ENCODE measurements at regions not wholly inside any gene's neighbourhood (a gene's known extent, or its start where the extent isn't known, plus 50 kb on each side); places are given as distances from the start of the nearest gene placed in this dataset.

DNA sequence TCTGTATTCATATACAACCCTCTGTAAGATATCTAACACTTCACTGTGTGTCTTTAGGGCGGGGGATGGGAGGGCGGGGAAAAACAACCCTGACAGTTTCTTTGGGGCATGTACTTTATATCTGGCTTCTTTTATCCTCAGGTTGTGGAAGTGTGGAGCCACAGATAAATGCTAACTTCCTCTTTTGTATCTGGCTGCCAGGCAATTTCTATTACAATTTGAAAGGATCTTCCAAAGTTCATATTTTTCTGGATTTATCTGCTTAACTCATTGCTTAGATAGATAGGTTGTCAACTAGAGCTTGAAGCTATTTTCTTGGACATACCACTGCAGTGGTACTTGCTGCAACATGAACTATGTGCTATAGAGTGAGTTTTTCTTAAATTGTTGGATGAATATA is 393.0 kb downstream of the LMO7 start:
- DNase-seq = no peak

DNA sequence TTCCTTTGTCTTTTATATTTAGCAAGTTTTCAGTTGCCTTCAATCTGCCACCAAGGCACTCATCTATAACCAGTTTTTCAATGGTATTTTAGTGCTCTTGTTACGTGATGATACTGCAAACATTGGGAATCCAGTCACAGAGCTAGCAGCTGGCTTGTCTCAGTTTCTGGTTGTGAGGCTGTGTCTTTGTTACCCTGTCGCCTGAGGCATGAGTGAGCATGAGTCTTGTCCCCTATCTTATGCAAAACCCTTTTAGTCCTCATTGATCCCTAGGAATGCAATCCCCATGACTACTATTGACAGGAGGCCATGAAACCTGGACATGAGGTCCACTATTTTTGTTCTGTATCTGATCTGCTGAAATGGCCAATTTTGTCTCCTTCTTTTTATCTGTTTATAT is 391.0 kb downstream of the LMO7 start:
- DNase-seq = no peak

DNA sequence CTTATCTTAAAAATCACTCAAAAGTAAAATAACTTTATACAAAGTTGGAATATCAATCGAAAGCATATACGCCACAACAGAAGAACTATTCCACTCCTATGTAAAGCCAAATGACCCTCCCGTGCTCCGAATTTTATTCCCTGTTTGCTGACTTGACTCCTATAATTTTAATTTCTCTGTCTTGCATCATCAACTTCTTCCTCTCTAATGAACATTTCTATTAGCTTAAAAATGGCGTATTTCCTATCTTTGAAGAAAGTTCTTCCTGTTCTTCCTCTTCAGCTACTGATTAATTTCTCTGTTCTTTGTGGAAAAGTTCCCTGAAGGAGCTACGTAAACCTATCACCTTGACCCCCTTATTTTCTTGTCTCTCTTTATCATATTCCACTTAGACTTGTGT is 389.3 kb downstream of the LMO7 start:
- no peak for DNase-seq

DNA sequence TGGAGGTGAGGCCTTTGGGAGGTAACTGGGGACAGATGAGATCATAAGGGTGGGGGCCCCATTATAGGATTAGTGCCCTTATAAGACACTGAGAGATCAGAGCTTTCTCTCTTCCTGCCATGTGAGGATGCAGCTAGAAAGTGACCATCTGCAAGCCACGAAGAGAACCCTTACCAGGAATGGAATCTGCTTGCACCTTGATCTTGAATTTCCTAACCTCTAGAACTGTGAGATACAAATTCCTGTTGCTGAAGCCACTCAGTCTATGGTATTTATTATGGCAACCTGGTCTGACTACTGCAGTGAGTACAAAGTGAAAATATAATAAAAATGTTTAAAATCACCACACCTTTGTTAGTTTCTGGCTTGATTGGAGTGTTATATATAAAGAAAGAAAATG is 388.0 kb downstream of the LMO7 start:
- no peak for DNase-seq

- no peak for DNase-seq
Measured at GRCh38 chr13:76023652-76024051, 387.5 kb downstream of the LMO7 start.

DNA sequence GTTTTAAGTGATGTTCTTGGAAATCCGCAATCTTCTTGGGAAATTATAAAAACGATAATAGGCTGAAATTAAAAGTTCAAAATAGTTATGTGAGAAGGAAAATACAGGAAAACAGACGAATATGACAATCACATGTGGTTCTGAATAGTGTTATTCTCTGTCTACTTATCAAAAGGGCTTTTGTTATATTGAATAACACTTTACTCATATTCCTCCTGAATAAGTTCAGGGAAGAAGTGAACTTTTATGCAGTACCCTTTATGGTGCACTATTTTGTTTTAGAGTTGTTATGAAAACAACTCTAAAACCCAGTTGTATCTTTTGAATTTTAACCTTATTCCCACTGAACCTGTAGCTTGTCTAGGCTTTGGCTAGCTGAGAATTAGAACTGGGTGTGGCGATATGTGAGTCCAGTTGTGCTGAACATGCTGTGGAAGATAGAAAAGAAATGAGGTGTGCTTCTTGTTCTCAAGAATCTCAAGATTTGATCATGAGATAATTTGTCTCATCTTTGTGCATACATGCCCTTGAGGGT is 384.4 kb downstream of the LMO7 start:
- no peak for DNase-seq

- no peak for DNase-seq
Measured at GRCh38 chr13:76019421-76020044, 383.4 kb downstream of the LMO7 start.

DNA sequence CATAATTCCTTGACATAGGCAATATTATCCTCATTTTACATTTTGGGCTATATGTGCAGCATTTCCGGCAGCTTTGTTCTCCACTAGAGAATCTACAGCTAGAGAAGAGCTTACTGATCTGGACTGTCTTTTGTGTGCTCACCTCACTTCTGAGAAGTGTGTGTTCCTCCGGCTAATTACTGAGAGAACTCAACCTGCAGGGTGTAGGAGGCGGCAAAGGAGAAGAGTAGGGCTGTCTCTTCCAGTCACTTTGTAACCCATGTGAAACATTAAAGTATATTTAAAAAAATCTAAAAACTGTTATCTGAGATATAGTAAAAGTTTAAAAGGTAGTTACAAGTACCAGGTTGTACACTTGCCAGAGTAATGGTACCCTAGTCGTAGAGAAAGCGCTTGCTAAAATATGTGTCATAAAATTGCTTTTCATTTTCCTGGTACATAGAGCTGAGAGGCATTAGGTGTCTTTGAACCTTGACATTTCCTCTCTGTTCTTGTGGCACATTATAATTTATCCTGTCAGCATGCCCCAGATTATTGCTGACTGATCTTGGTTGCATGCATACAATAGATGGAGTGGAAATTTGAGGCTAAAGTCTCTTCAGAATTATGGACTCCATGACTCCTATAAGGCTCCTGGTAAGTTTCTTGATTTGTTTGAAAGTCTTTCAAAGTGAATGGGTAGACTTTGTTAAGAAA is 381.9 kb downstream of the LMO7 start:
- DNase-seq = no peak

GRCh38 chr13:76016799-76017400 is 380.8 kb downstream of the LMO7 start:
- no peak for DNase-seq

DNA sequence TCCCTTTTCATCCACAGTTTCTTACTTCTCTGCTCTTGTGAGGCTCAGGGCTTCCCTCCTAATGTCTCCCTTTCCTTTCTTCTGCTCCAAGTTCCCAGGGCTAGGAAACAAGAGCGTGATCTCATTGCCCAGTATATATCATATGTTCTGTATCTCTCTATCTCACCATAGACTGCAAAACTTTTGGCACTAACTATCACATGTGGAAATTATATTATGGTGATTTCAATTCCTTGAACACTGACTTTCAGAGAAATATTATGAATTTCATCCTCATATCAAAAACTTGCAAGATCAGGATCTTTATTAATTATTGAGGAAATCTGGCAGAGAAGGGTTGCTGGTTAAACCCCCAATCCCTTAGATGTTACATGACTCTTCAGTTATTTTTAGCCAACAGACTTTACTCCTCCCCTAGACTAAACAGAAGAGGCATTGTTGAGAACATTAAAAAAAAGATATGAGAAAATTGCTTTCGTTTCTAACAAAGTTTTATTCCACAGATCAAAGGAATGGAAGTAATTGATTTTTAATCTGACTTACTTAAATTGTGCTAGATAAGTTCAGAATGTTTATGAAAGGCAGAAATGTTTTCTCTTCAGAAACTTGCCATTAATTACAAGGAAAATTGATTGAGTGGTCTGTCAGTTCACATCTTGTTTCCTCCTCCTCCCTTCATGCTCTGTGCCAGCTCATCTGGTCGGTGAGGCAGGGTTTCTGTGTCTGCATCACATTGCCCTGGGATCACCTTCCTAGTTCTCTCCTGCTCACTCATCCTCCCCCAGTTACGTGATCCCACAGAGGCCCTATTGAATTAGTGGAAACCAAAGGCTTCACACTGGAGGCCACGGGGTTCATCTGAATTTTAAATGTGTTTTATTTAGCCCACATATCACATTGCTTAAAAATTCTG is 378.5 kb downstream of the LMO7 start:
- DNase-seq = no peak

DNA sequence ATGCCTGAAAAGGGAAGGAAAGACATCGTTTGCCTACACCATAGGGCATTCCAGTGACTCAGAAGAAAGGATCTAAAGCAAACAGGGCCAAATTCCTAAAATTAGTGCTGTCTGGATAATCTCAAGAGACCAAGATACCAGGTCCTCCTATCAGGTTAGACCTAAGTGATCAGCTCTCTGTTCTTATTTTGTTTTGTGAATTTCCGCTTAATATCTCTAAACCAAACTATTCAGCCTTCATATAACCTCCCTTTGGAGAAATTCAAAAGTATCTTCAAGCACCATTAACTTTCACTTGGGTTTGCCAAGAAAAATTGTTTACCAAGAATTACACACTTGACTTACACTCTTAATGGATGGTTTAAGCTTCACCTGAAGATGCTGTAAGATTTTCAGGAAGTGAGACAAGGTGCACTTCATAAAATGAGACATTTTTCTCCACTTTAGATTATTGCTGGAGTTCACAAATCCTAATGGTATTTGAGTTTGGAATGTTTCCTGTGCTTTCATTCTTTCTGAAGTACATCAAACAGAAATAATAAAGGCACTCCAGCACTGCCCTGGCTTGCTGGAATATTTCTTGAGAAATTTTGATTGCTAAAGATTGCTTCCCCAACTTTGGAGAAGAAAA is 376.1 kb downstream of the LMO7 start:
- DNase-seq = no peak

DNA sequence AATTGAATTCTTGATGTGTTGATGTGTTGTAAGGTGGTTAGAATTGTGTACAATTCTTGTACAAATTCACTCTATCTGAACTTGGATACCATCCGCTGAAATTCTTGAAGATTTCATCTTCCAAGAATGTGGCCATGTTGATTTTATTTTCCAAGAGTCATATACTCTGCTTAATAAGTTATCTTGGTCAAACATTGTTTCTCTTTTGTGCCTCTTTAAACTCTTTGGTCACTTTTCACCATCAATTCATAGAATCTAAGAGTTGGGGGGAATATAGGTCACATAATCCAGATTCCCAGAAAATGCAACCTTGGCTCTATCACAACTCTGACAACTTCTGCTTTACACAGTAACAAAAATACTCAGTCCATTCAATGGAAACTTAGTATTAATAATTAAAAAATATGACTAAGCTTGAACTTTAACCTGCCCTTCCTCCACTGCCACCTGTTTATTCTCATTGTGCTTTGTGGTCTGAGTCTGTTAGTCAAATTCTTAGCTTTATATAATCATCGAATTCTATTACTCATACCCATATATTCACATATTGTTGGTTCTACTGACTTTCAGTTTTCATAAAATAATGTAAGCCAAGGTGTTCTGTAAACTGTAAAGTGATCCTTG is 373.2 kb downstream of the LMO7 start:
- no peak for DNase-seq

GRCh38 chr13:76004416-76004815 is 368.3 kb downstream of the LMO7 start:
- DNase-seq = no peak

GRCh38 chr13:76000131-76000530 is 364.0 kb downstream of the LMO7 start:
- no peak for DNase-seq

DNA sequence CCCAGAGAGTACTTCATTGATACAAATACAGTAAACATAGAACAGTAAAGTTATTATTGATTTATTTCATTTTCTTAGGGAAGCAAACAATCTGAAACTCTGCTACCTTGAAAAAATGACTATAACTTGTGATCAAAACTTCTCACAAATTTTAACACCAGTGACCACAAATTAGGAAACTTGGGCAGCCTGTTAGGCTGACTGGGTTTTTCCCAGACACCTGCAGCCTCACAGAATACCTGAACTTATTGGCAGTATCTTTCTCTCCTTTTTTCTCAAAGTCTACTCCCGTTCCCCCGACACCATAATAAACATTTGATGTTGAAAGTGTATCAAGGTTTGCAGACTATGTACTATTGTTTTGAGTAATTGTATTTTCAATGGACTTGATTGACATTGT is 360.5 kb downstream of the LMO7 start:
- DNase-seq = no peak

DNA sequence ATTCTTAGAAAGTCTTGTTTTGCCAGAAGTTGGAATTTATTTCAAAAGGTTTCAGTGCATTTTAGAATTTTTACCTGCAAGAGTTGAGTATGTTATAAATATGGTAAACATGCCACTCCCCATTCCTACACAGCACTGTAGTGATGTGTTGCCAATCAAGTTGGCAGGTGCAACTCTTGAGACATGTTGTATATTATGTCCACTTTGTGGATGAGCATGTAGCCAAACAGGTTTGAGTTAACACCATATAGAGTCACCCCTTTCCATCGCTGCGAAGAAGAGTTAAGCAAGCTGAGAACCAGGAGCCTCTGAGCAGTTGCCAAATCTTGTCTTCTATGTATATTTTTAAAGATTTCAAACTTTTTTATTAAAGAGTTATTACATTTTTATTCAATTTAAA is 359.8 kb downstream of the LMO7 start:
- no peak for DNase-seq

DNA sequence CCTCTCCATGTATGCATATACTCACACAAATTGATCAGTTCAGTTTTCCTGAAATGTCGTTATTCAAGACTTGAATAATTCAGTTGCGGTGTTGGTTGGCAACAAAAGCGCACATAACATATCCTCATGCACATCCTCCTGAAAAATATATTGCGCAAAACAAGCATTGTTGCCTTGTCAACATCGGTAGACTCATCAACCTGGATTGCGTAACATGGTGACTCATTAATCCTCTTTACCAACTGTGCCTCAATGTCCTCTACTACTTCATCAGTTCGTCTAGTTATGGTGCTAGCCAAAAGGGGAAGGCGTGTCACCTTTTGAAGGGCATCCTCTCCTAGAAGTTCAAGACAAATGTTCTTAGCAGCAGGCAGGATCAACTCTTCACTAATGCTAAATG is 357.7 kb downstream of the LMO7 start:
- no peak for DNase-seq

DNA sequence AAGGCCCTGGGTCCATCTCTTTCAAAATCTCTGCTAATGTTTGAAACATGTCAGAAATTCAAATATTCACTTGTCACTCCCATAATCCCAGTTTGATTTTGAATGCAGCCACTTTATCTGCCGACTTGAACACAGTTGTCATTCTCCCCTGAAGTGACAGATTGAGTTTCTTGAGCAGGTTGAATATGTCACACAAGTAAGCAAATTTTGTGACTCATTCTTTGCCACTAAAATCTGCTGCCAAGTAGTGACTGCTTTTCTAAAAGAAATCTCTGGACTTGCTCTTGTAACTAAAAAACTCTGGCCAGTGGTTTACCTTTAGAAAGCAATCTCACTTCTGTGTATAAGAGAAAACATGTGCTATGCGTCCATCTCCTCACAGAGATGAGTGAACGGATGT is 357.1 kb downstream of the LMO7 start:
- no peak for DNase-seq

DNA sequence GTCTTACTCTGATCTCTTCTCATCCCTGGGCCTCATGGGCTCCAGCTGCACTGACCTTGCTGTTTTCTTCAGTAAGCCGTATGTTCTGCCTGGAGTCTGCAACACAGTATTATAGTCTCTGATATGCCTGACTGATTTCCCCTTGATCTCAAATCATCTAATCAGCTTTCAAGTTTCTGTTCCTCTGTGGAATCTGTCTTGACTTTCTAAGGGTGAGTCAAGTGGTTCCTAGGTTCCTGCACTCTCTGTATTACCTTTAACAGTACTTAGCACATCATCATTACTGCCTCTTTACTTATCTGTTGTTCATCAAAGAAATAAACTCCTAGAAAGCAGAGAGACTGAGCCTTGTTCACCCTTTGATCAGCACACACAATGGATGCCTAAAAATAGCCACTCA is 350.7 kb downstream of the LMO7 start:
- no peak for DNase-seq

GRCh38 chr13:75985132-75985531 is 349.0 kb downstream of the LMO7 start:
- no peak for DNase-seq

DNA sequence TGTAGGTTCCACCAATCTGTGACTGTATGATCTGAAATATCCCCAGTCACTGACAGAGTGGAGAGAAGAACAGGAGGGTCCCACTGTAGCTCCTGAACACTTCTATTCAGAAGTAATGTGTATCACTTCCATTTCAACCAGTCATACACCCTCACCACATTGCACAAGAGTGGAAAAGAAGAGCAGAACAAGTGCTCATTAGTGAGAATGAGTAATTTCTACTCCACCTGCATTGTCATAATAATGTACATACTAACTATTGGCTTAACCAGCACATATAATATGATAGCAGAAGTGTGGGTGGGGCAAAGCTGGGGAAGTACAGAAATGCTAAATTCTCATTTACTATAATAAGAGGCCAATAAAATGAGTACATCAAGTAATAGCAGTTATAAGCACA is 342.7 kb downstream of the LMO7 start:
- DNase-seq = no peak

DNA sequence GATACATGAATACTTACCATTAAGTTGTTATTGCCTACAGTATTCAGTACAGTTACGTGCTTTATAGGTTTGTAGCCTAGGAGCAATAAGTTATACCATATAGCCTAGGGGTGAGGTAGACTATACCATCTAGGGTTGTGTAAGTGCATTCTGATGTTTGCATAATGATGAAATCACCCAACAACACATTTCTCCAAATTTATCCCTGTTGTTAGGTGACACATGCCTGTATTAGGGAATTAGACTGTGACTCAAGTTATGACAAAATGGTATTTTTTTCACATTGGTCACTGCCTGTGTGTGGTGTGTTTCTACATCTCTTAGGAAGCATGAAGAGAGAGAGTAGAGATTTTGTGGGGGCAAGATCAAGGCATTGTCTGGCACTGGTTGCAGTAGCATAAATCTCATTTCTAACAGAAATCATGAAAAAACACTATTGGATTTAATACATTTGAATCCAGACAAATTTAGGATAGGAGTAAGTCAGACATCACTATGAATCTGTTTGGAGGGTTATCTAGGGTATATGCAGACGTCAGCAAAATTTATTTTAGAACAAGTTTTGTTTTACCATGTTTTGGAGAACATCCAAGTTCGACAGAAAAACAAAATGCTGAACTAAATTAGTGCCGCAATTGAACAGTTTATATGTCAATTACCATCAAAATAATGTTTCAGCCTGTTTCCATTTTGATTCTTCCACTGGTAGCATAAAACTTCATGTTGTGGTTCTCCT is 332.1 kb downstream of the LMO7 start:
- no peak for DNase-seq
